PFSK-1 (cell line): ENCODE measurements at regions not wholly inside any gene's neighbourhood (a gene's known extent, or its start where the extent isn't known, plus 50 kb on each side); places are given as distances from the start of the nearest gene placed in this dataset.

ENCODE experiments used
- POLR2AphosphoS5 ChIP-seq: IDR thresholded peaks from 2 replicates; pipeline ENCODE4 v1.6.1; 2012; ENCODE audit warnings: low read depth, mild to moderate bottlenecking, control low read depth, low read length, moderate library complexity
- SIN3A ChIP-seq: IDR thresholded peaks from 2 replicates; pipeline ENCODE4 v1.6.1; 2012; ENCODE audit warnings: mild to moderate bottlenecking, low read length, moderate library complexity, borderline replicate concordance; ENCODE audit not compliant: insufficient read depth
- TF ChIP-seq, protein P1 (sequence below), 2 experiments: IDR thresholded peaks; 2 replicates each; pipeline versions ENCODE4 v1.6.1 to v1.8.0; 2011 to 2012; ENCODE audit warnings: low read depth in 2 of 2, low read length in 2 of 2, control low read depth in 1 of 2, inconsistent platforms in 1 of 2, mild to moderate bottlenecking in 1 of 2, moderate library complexity in 1 of 2; ENCODE audit not compliant: insufficient read depth in 1 of 2

DNA sequence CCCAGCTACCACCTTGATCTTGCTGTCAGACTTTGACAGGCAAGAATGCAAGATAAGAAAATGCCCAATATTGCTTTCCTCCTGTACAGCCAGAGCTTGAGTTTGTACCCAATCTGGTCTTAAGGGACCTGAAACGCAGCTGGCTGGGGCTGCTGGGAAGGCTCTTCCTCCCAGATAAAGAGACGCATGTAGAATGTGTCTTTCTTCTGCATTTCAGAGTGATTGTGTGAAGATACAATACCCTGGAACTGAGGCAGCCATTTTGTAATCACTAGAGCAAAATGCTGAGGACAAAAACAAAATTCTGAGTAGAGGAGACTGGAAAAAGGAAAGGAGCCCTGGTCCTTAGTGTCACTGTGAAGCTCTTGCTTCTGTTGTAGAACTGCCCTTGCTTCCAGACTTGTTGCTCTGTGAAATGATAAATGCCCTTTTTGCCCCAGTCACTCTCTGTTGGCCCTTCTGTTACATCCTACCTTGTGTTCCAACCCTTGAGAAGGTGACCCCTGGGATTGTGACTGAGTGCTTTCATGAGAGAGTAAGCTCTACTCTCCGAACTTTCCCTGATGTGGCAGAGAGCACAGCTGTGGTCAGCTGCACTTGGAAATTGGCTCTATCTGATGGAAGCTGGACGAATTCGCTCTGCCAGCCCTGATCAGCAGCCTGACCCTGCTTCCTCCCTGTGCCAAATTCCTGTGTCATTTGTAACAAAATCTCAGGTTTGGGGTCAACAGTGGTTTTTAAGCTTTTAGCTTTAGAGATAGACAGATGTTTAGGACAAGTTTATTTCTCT, 137.4 kb upstream of the RBMS1 start:
- TF ChIP-seq, protein P1, sequence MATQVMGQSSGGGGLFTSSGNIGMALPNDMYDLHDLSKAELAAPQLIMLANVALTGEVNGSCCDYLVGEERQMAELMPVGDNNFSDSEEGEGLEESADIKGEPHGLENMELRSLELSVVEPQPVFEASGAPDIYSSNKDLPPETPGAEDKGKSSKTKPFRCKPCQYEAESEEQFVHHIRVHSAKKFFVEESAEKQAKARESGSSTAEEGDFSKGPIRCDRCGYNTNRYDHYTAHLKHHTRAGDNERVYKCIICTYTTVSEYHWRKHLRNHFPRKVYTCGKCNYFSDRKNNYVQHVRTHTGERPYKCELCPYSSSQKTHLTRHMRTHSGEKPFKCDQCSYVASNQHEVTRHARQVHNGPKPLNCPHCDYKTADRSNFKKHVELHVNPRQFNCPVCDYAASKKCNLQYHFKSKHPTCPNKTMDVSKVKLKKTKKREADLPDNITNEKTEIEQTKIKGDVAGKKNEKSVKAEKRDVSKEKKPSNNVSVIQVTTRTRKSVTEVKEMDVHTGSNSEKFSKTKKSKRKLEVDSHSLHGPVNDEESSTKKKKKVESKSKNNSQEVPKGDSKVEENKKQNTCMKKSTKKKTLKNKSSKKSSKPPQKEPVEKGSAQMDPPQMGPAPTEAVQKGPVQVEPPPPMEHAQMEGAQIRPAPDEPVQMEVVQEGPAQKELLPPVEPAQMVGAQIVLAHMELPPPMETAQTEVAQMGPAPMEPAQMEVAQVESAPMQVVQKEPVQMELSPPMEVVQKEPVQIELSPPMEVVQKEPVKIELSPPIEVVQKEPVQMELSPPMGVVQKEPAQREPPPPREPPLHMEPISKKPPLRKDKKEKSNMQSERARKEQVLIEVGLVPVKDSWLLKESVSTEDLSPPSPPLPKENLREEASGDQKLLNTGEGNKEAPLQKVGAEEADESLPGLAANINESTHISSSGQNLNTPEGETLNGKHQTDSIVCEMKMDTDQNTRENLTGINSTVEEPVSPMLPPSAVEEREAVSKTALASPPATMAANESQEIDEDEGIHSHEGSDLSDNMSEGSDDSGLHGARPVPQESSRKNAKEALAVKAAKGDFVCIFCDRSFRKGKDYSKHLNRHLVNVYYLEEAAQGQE (IDR thresholded peaks at IDR 0.05; ENCODE audit: insufficient read depth in 1 of 2, low read depth in 2 of 2, low read length in 2 of 2): no peak
- TF ChIP-seq SIN3A: no peak
- TF ChIP-seq POLR2AphosphoS5: no peak
